ENCODE measurements at regions not wholly inside any gene's neighbourhood (a gene's known extent, or its start where the extent isn't known, plus 50 kb on each side); places are given as distances from the start of the nearest gene placed in this dataset.

DNA sequence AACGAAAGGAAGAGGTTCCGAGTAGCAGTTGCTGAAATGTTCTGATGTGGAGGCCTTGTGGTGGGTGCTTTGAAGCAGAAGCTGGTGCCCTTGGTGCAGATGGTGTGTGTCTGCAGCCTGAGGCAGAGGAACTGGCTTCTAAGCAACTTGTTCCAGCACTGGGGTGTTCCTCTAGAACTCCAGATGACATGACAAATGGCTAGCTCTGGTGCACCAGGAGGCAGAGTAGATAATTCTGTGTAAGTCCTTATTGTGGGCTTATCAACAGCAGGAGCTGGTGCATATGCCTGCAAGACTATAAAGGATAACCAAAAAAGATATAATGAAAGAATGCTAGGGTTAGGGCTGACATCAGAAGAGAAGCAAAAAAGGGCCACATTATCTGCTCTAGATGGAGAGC is 76.5 kb downstream of the ARL5B start:
- 71% methylated on average over 2 of the region's 2 CpGs for WGBS (ENCODE audit: insufficient coverage)
- no peak overlapping the region for H3K9ac ChIP-seq (ENCODE audit: low read length)
- no peaks in the 10 kb centered on the region for H3K79me2 ChIP-seq (ENCODE audit: control insufficient read depth, insufficient read depth, low read length)
- no peaks in the 10 kb centered on the region for H4K20me1 ChIP-seq (ENCODE audit: control insufficient read depth, insufficient read depth, low read length, poor library complexity, severe bottlenecking)
- Mint-ChIP-seq H3K27me3 (no peaks in the 10 kb centered on the region), H3K9me3 (ENCODE audit: insufficient read depth) (no peaks in the 10 kb centered on the region), H3K4me3 (no peak overlapping the region), H3K27ac (no peak overlapping the region), H3K4me1 (no peaks in the 10 kb centered on the region)
- H2AFZ ChIP-seq (ENCODE audit: insufficient read depth, low read depth, low read length, poor library complexity, severe bottlenecking) = no peak overlapping the region
- H3K36me3 ChIP-seq (replicated peaks in 1 of 2; ENCODE audit: control extremely low read depth in 1 of 2, control insufficient read depth in 1 of 2, extremely low read depth in 1 of 2, insufficient read depth in 2 of 2, low read length in 1 of 2) = no peaks in the 10 kb centered on the region
- TF ChIP-seq, protein P1, sequence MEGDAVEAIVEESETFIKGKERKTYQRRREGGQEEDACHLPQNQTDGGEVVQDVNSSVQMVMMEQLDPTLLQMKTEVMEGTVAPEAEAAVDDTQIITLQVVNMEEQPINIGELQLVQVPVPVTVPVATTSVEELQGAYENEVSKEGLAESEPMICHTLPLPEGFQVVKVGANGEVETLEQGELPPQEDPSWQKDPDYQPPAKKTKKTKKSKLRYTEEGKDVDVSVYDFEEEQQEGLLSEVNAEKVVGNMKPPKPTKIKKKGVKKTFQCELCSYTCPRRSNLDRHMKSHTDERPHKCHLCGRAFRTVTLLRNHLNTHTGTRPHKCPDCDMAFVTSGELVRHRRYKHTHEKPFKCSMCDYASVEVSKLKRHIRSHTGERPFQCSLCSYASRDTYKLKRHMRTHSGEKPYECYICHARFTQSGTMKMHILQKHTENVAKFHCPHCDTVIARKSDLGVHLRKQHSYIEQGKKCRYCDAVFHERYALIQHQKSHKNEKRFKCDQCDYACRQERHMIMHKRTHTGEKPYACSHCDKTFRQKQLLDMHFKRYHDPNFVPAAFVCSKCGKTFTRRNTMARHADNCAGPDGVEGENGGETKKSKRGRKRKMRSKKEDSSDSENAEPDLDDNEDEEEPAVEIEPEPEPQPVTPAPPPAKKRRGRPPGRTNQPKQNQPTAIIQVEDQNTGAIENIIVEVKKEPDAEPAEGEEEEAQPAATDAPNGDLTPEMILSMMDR (IDR thresholded peaks at IDR 0.05) = no peak
- TF ChIP-seq EZH2 (IDR thresholded peaks at IDR 0.05; ENCODE audit: borderline replicate concordance, insufficient read depth, low read depth, low read length, poor library complexity, severe bottlenecking) = no peak
- CTCF ChIA-PET = no interaction called here
- DNase-seq (no peak), ATAC-seq (ENCODE audit: low read depth) (no peak)
- no peak overlapping the region for H3K27ac ChIP-seq (ENCODE audit: low read length in 2 of 2)
- H3K4me3 ChIP-seq (ENCODE audit: control extremely low read depth in 1 of 5, extremely low read depth in 1 of 5, insufficient read depth in 1 of 5, low read depth in 2 of 5, low read length in 4 of 5) = no peak overlapping the region
- POLR2A ChIA-PET = no interaction called here
- H3K9me3 ChIP-seq (ENCODE audit: control extremely low read depth in 1 of 3, control insufficient read depth in 2 of 3, insufficient read depth in 1 of 3, low read length in 2 of 3) = peaks cover 0 to 3% (median 0%) of the 10 kb centered on the region in 3 donors
- peaks cover 0 to 2% (median 0%) of the 10 kb centered on the region in 4 experiments for H3K27me3 ChIP-seq (replicated peaks in 1 of 4; ENCODE audit: control extremely low read depth in 1 of 4, control insufficient read depth in 3 of 4, insufficient read depth in 4 of 4, low read length in 3 of 4)
- H3K4me2 ChIP-seq (replicated peaks; ENCODE audit: low read depth, low read length, poor library complexity, severe bottlenecking) = no peak overlapping the region
- H3K4me1 ChIP-seq (ENCODE audit: control insufficient read depth in 2 of 2, insufficient read depth in 2 of 2, low read length in 2 of 2) = no peaks in the 10 kb centered on the region
- intact Hi-C loops (cut with micrococcal nuclease) = no loop called here

DNA sequence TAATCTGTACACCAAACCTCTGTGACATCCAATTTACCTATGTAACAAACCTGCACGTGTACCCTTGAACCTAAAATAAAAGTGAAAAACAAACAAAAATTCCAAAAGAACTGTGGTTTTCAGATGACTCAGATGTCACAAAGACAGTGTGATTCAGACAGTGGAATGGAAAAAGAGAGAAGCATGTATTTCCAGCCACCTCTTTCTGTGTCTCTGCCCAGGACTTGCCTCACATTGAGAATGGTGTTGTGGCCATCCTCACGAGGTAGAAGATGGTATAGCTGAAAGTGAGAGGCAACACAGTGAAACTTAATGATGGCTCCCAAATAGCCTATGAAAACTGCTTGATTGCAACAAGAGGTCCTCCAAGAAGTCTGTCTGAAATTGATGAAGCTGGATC is 78.0 kb downstream of the ARL5B start:
- Histone ChIP-seq H3K4me3 (ENCODE audit: control extremely low read depth in 1 of 5, extremely low read depth in 1 of 5, insufficient read depth in 1 of 5, low read depth in 2 of 5, low read length in 4 of 5) (no peak overlapping the region), H3K27me3 (replicated peaks in 1 of 4; ENCODE audit: control extremely low read depth in 1 of 4, control insufficient read depth in 3 of 4, insufficient read depth in 4 of 4, low read length in 3 of 4) (peaks cover 0 to 2% (median 0%) of the 10 kb centered on the region in 4 experiments), H3K4me2 (replicated peaks; ENCODE audit: low read depth, low read length, poor library complexity, severe bottlenecking) (no peak overlapping the region), H3K9me3 (ENCODE audit: control extremely low read depth in 1 of 3, control insufficient read depth in 2 of 3, insufficient read depth in 1 of 3, low read length in 2 of 3) (peaks cover 0 to 3% (median 0%) of the 10 kb centered on the region in 3 donors), H4K20me1 (ENCODE audit: control insufficient read depth, insufficient read depth, low read length, poor library complexity, severe bottlenecking) (no peaks in the 10 kb centered on the region), H3K27ac (ENCODE audit: low read length in 2 of 2) (no peak overlapping the region), H2AFZ (ENCODE audit: insufficient read depth, low read depth, low read length, poor library complexity, severe bottlenecking) (no peak overlapping the region), H3K79me2 (ENCODE audit: control insufficient read depth, insufficient read depth, low read length) (no peaks in the 10 kb centered on the region), H3K4me1 (ENCODE audit: control insufficient read depth in 2 of 2, insufficient read depth in 2 of 2, low read length in 2 of 2) (no peaks in the 10 kb centered on the region), H3K9ac (ENCODE audit: low read length) (no peak overlapping the region), H3K36me3 (replicated peaks in 1 of 2; ENCODE audit: control extremely low read depth in 1 of 2, control insufficient read depth in 1 of 2, extremely low read depth in 1 of 2, insufficient read depth in 2 of 2, low read length in 1 of 2) (no peaks in the 10 kb centered on the region)
- ChIA-PET POLR2A (no interaction called here), CTCF (no interaction called here)
- no peak for TF ChIP-seq EZH2 (IDR thresholded peaks at IDR 0.05; ENCODE audit: borderline replicate concordance, insufficient read depth, low read depth, low read length, poor library complexity, severe bottlenecking)
- TF ChIP-seq, protein P1 (IDR thresholded peaks at IDR 0.05) = no peak
- DNase-seq = no peak
- ATAC-seq (ENCODE audit: low read depth) = no peak
- intact Hi-C loops (cut with micrococcal nuclease) = no loop called here
- no peaks in the 10 kb centered on the region for H3K27me3 Mint-ChIP-seq
- no peaks in the 10 kb centered on the region for H3K4me1 Mint-ChIP-seq
- H3K4me3 Mint-ChIP-seq = no peak overlapping the region
- 58% methylated on average over 1 of the region's 2 CpGs for WGBS (ENCODE audit: insufficient coverage)
- peaks cover 4% of the 10 kb centered on the region for H3K9me3 Mint-ChIP-seq (ENCODE audit: insufficient read depth)
- H3K27ac Mint-ChIP-seq = no peak overlapping the region
